ENCODE measurements at regions not wholly inside any gene's neighbourhood (a gene's known extent, or its start where the extent isn't known, plus 50 kb on each side); places are given as distances from the start of the nearest gene placed in this dataset.
"Not testable (repeated sequence)": the region's sequence is repeated elsewhere in the genome, so short reads cannot be mapped to it uniquely, and the experiment has no call there.

- DNase-seq = not testable (repeated sequence)
Measured at GRCh38 chr15:77861997-77862635, 215.4 kb downstream of the TBC1D2B start.

DNA sequence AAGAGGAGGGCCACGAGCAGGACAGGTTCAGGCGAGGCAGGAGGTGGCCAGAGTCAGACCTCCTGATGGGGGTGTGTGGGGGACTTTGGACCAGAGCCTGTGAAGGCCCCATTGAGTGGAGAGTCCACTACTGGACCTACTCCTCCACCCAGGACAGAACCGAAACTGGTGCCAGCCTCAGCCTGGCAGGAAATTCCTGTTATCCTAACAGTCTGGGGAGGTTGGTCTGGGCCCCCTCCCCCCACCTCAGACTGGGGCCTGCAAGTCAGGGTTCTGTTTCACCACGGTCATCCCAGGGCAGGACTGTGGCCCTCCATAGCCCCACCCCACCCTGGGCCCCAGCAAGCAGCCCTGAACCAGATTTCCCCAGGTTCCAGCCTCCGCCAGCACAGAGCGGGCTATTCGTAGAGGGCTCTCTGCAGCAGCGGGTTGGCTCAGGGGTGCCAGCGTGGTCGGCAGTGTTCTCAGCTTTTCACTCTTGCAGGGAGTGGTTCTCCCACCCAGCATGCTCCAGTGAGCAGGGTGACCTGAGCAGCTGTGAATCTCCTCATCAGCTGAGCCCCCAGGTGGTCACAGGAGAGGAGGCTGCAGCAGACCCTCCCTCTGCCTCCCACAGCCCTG, 217.3 kb downstream of the TBC1D2B start:
- no peak for DNase-seq

DNA sequence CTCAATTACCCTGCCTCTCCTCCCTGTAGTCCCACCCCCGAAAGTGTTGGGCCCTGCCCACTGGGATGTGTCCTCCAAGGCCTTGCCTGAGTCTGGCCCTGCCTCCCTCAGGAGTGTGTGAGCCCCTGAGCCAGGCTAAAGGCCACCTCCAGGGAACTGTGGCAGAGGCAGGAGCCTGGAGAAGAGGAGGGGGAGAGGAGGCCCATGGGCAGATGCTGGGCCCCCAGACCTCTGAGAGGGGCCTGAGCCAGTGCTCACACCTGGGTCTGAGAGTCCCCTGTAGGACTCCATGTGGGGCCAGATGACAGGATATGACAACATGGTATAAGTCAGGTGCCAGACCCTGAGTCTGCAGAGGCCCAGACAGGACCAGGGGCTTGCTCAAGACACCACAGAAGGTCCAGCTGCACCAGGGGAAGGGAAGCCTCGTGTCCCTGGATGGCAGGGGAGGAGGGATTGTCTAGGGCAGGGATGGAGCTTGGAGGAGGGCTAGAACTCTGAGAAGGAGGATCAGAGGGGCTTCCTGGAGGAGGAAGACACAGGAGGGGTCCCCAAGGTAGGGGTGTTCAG, 217.9 kb downstream of the TBC1D2B start:
- DNase-seq = peak; percentile 31

DNA sequence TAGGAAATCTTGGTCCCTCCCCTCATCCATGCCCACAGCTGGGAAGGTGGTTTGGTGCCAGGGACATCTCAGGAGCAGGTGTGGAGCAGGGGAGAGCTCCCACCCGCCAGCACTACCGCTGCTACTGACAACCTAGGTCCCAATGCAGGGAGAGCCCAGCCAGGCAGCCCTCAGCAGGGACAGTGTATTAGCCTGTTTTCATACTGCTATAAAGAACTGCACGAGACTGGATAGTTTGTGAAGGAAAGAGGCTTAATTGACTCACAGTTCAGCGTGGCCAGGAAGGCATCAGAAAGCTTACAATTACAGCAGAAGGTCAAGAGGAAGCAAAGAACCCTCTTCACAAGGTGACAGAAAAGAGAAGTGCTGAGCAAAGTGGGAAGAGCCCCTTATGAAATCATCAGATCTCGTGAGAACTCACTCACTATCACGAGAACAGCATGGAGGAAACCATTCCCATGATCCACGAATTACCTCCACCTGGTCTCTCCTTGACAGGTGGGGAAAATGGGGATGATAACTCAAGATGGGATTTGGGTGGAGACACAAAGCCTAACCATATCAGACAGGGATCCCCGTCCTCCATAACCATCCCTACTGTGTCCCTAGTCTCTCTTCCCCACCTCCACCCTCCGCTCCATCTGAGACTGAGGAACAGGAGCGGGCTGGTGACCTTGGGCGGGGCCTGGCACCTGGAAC, 218.6 kb downstream of the TBC1D2B start:
- peak; percentile 9 for DNase-seq

DNA sequence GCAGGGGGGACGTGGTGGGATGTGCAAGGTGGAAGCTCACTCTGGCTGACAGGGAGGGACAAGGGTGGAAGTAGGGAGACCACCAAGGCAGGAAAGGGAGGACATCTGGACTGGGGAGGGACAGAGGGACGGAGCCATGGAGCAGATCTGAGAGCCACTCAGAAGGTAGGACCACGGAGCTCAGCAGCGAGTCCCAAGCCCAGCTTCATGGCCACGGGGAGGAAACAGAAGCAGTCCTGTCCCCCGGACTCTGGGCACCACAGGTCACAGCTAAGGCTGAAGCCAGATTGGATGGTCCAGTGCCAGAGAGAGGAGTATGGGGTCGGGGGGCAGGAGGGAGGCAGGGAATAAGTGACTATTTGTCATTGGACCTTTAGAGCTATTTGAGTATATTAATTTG, 220.1 kb downstream of the TBC1D2B start:
- peak; percentile 35 for DNase-seq

- DNase-seq = peak; percentile 29
Measured at GRCh38 chr15:77856705-77857346, 220.7 kb downstream of the TBC1D2B start.

DNA sequence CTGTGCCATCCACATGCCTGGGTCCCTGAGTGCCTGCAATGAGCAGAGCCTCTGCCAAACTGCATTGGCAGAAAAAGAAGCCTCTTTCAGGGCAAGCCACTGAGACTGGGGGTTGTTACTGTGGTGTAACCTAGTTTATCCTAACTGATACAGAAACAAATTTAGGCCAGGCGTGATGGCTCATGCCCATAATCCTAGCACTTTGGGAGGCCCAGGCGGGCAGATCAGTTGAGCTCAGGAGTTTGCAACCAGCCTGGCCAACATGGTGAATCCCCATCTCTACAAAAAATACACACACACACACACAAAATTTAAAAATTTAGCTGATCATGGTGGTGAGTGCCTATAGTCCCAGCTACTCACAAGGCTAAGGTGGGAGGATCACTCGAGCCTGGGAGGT, 221.6 kb downstream of the TBC1D2B start:
- DNase-seq = peak; percentile 17

GRCh38 chr15:77854980-77855379, 222.3 kb upstream of the LINGO1 start:
- DNase-seq = peak; percentile 10

DNA sequence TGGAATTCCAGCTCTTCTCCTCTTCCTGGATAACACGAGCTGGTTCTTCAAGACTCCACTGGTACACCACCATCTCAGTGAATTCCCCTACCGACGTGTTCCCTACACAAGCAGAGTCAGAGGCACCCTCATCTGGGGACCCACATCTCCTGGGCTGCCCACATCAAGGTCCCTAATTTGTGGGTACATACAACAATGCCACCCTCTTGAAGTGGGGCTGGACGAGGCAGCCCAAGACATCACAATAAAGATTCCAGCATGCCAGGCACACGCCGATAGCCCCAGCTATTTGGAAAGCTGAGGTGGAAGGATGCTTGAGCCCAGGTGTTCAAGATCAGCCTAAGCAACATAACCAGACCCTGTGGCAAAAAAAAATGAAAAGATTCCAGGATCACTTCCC, 221.2 kb upstream of the LINGO1 start:
- DNase-seq = peak; percentile 5

DNA sequence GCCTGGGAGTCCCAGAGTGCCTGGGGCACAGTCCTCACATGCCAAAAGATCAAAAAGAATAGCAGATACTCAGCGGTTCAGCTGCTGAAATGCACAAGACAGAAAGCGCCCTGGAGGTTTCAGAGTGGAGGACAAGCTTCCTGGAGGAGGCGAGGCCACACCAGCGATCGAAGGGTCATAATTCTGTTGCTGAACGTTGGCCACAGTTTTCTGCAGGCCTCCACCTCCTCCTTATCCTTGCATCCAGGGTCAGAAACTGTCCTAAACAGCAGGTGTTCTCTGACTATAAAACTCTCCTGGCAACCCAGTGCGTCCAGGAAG, 220.3 kb upstream of the LINGO1 start:
- DNase-seq = peak; percentile 13

GRCh38 chr15:77852241-77853007, 219.7 kb upstream of the LINGO1 start:
- peak; percentile 25 for DNase-seq

DNA sequence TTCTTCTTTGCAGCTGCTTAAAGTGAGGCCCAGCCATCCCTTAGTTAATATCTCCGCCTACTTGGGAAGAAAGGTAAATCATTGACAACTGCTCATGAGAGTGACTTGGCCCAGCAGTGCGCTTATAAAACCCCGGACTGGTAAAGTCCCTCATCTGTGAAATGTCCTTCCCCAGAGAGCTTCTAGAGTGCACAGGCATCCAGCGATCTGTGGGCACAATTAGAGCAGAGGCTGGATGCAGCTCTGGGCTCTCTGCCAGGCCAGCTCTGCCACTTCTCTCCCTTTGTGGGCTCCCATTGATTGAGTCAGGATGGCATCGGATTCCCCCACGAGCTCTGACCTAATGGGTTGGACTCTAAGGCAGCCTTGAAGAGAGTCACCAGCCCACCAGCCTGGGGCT, 219.0 kb upstream of the LINGO1 start:
- peak; percentile 34 for DNase-seq

- peak; percentile 5 for DNase-seq
Measured at GRCh38 chr15:77851086-77851485, 218.4 kb upstream of the LINGO1 start.

DNA sequence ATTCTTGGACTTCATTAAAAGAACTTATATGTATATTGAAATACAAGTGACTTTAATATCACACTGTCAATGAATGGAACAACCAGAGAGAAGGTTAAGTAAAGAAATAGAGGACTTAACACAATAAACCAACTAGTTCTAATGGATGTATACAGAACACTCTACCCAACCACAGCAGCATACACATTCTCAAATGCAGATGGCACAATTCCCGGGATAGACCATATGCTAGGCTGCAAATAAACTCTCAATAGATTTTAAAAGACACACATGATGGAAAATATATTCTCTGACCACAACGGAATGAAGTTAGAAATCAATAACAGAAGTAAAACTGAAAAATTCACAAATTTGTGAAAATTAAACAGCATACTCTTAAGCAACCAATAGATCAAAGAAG, 214.3 kb upstream of the LINGO1 start:
- no peak for DNase-seq

GRCh38 chr15:77846360-77846759, 213.6 kb upstream of the LINGO1 start:
- no peak for DNase-seq

- DNase-seq = peak; percentile 11
Measured at GRCh38 chr15:77844798-77845446, 212.2 kb upstream of the LINGO1 start.

GRCh38 chr15:77843546-77843945, 210.8 kb upstream of the LINGO1 start:
- no peak for DNase-seq

DNA sequence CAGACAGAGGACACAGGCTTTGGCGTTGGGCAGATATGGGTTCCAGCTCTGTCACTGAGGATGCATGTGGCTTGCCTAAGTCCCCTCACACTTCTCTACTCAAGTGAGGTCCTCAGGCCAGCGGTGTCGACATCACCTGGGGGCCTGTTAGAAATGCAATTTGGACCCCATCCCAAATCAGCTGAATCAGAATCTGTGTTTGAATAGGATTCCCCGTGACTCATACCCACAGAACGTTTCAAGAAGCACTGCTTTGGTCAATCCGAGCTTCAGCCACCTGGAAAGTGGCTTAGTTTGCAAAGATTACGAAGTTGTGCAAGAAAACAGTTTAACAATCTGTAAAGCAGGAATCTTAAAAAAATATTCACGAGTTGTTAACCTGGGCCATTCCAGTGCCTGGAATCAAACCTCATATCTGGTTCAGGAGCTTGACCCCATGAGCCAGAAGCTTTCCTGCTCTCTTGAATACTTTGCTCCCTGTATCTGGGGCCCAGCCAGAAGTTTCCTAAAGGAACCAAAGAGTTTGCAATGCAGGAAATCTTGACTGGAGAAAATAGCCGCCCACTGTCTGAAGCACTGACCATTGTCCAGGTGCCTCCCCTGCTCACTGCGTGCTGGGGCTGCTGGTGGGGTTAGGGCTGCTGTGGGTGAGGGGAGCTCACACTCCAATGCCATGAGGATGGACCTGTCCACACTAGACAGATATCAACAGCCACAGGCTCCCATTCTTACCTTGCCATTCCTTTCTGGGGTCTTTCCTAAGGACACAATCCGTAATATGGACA, 208.5 kb upstream of the LINGO1 start:
- DNase-seq = peak; percentile 15

DNA sequence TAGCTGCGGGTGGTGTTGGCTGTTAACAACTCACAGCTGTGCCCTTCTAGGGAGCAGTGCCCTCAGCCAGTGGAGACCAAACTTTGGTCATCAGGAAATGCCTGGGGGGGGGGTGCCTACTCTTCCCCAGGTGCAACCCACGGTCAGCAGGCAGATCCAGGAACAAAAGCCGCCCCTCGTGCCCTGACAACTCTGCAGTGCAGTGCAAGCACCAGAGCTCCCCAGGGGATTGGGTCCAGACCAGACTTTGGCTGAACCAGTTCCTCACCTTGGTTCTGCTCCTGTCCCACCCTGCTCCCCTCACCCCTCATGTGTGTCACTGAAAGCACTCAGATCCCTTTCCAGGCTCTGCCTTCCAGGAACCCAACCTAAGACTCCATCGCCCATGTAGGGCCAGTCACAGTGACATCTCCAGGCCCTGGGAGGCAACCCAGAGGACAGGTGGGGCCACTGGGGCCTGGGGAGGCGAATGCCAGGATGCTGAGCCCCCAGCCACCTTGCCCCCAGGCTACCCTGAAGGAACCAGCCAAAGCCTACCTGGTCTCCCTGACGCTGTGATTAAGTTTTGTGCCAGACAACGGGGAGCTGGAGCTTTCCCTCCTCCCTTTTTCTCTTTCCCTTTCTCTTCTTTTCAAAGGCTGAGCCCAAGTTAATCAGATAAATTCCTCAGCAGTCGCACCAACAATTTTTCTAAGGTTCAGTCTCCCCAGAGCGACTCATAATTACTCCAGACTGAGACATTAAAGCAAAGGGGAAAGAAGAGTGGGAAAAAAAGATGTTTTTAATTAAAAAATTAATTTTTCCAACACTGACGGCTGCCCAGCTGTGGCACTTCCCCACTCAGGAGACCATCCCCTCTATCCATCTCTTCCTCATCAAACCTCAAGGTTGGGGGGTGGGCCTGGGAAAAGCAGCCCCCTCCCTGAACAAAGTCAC, 207.5 kb upstream of the LINGO1 start:
- peak; percentile 23 for DNase-seq

DNA sequence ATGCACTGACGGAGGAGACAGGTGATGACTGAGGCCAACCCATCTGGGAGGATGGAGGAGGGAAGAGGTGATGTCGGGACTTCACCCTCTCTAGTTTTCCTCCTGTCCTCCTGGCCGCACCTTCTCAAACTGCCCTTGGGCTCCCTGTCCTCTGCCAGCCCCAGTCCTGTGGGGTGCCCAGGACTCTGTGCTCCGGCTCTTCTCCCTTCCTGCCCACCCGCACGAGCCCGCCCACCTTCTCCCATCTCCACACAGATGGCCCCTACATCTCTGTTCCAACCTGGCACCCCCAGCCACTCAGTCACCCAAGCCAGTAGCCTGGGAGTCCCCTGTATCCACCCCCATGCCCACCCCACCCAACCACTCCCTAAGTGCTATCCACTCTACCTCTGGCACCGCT, 206.7 kb upstream of the LINGO1 start:
- peak; percentile 12 for DNase-seq

Measured in right forelimb (tissue), 1 donor.